CD4-positive, alpha-beta T cell treated with Interferon alpha-2 for 1 hour (primary cell): ENCODE measurements at regions not wholly inside any gene's neighbourhood (a gene's known extent, or its start where the extent isn't known, plus 50 kb on each side); places are given as distances from the start of the nearest gene placed in this dataset.
"Not testable (repeated sequence)": the region's sequence is repeated elsewhere in the genome, so short reads cannot be mapped to it uniquely, and the experiment has no call there.

ENCODE experiments used
- DNase-seq, 2 donors: peaks; one replicate each; pipeline ENCODE4 v3.0.0-alpha.2; 2020 to 2022

DNA sequence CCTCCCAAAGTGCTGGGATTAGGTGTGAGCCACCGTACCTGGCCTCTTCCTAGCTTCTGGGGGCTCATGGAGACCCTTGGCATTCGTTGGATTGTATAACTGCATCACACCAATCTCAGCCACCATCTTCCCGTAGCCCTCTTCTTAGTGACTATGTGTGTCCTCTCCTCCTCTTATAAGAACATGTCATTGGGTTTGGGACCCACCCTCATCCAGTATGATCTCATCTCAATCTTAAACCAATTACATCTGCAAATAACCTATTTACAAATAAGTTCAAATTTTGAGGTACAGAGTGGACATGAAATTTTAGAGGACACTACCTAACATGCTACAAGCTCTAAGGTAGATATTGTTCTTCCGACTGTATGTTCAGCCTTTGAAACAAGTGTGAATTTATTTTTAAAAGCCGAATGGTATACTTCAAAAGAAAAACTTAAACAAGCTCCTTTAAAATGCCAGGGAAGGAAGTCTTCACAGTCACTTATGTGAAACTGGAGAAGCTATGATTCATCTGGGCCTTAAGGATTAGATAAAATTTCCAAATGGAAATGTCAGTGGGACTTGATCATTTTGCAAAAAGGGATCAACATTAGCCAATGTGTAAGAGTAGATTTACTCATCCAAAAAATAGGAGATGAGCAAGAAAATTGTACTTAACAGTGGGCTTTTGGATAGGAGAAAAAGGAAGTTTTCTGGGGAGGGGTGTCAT lies 225.7 kb downstream of the MEX3B start:
- DNase-seq: no peak

DNA sequence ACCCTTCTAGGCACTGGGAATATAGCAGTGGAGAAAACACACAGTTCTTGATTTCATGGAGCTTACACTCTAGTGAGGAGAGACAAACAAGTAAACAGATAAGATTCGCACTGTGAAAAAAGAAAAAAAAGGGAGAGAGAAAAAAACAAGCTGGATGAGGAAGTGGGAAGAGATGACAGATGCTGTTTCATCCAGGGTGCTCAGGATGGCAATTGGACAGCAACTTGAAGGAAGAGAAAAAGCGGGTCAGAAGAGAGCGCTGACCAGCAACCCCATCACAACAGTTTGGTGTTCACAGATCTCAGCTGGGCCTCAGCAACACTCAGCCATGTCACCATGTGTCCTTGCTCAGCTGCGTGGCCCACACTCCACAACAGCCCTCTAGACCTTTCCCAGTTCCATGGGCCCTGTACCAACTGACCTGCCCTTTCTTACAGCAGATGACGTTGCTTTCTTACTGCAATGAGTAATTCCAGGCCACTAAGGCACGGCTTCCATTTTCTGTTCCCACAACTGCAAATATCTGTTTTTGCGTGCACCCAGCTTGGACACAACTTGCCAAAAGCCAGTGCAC lies 230.8 kb downstream of the MEX3B start:
- no peak for DNase-seq

DNA sequence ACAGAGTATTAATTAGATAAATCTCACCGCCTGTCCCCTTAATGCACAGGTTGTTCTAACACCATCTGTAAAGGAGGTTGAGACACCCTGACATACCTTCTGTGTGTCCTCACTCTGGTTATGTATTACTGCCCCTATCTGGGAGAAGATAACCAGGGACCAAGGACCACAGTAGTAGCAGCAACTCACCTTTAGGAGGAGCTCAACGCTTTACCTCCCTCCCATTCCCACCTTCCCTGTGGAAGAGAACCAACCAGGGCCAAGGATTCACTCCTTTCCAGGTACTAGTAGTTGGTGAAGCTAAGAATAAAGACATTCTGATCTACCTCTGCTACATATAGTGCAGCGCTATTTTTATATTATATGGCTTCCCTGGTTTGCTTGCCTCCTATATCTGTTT lies 232.6 kb downstream of the MEX3B start:
- DNase-seq: no peak

DNA sequence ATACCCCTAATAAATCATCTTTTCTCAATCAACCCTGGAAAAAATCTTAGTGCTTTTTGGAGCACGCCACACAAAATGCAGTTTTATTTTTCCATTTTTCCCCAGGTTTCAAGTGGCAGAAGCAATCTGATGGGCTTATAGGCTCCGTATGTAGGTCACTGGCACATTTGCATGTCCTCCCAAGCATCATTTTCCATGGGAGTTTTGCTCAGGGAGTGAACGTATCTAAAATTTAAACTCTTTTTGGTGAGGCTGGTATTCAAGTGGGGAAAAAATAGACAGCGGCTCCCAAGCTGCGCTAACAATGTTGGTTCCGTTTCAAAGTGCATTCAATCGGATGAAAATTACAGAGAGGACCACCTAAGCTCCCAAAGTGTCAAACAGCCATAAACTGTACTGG lies 233.4 kb downstream of the MEX3B start:
- DNase-seq: no peak

DNA sequence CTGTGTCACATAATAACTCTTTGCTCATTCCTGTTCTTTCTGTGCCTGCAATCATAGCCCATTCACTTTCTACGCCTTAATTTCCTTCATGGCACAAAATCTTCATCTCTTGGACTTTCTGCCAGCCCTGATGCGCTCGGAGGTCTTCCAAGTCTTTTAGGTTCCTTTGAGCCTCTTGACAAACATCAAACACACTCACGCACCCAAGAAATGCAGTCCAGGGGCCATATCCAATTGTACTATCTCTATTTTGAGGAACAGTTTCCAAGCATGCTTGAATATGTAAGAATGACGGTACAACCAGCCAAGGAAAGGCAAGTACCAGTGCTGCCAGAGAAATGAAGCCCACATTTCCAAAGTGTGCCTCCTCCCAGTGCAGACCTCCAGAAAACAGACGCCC lies 234.1 kb downstream of the MEX3B start:
- no peak for DNase-seq

DNA sequence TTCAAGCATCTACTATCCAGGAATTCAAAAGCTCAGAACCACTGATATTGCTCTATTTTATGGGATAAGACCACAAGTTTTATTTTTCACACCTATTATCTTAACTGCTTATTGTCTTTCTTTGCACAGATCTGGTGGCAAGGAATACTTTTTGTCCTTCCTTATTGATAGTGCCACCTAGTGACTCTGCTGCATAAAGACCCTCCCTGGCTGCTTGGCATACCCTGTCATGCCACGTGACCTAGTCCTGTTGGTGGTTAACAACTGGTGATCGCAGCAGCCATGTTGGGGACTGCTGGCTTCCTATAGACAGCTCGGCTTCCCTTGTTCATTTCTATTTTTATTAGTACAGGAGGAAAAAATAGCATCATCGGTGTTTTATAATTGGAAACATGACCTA lies 236.3 kb downstream of the MEX3B start:
- no peak for DNase-seq

DNA sequence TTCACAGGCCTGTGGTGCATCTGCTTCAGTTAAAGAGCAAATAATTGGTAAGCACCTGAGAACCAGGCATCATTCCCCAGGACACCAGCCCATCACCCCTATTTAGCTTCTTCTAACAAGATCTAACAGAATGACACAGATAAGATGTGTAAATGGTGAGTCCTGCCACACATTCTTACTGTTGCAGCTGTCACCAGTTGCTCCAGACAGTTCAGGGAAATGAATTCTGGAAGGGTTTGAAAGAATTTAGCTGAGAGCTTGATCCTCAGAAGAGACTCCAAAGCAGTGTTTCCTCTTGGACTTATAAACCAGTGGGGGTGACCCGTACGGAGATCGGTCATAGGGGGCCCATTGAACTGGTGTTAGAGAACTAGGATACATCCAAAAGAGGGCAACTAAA lies 238.0 kb downstream of the MEX3B start:
- no peak for DNase-seq

DNA sequence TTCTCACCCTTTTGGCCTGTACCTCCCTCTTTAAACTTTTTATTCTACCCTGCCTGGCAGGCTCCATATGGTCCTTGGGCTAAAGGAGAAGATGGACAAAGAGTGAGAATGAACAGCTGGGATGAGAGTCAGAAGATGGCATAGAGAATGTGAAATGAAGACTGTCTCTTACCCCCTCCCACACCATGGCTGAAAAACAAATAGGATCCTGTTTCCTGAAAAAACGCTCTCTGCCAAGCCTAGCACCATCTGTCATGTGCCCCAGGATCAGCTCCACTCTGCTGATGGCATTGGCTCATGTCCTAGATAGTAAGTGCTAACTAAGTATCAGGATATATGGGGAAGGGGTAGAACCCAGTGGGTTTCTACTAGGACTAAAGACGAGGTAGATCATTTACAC lies 238.6 kb downstream of the MEX3B start:
- DNase-seq: no peak

DNA sequence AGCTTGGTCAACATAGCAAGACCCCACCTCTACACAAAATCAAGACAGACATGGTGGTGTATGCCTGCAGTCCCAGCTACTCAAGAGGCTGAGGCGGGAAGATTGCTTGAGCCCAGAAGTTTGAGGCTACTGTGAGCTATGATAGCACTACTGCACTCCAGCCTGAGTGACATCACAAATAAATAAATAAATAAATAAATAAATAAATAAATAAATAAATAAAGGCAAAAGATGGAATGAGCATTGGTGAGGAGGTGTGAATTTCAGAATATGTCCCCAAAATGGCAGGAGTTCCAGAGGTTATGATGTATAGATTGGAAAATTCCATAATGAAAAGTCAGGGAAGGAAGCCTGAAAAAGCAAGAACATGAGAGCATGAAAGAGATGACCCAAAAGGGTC lies 249.9 kb downstream of the MEX3B start:
- no peak for DNase-seq

DNA sequence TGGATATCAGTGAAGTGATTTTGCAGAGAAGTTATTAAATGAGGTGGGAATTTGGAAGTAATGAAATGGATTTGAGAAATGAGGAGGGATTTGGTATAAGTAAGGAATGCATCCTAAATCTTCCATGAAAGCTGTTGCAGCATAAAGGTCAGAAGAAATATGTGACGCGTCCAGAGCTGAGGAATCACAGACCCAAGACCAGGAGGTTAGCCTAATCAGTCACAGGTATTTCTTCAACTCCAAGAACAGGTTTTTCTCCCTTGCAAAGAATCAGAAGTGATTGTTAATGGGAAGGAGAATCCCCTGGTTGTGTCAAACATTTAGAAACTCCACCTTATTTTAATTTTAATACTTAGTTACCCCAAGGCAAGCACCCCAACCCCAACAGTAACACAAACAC lies 253.2 kb downstream of the MEX3B start:
- DNase-seq: no peak

DNA sequence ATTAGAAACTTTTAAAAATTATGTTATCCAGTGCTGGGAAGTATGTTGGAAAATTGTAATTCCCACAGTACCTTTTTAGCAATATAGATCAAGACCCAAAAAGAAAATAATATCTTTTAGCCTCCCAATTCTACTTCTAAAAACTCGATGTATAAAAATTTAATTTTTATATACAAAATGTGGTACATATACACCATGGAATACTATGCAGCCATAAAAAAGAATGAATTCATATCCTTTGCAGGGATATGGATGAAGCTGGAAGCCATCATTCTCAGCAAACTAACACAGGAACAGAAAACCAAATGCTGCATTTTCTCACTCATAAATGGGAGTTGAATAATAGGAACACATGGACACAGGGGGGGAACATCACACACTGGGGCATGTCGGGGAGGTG lies 254.5 kb downstream of the MEX3B start:
- DNase-seq: not testable (repeated sequence)

DNA sequence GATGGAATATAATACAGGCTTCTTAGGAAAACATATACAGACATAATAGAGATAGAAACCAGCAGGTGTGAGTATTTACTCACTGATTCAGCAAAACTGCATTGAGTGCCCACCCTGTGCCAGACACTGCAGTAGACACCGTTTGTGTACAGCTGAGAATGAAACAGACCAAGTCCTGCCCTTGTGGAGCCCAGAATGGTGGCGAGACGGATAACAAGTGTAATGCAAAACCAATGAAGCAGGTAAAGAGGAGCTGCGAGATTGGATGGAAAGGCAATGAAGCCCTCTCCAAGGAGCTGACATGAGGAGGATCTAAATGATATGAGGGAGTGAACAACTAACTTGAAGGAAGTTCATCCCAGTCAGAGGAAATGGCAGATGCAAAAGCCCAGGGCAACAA lies 256.4 kb downstream of the MEX3B start:
- DNase-seq: no peak

DNA sequence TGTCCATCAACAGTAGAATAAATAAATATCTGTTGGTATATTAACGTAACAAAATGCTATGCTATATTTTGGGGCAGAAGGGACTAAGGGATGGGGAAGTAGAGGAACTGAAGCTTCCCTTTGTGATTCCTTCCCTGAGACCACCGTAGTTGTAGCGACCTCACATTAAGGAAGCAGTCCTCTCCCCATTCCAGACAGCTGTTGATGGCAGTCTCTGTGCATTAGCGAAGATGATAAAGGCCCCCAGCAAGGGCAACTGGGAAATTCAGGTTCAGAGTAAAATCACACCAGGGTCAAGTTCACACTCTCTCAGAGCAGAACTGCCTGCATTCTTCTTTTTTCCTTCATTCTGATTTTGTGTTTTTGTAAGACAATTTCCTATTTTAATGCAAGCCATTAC lies 259.0 kb downstream of the MEX3B start:
- DNase-seq: no peak

DNA sequence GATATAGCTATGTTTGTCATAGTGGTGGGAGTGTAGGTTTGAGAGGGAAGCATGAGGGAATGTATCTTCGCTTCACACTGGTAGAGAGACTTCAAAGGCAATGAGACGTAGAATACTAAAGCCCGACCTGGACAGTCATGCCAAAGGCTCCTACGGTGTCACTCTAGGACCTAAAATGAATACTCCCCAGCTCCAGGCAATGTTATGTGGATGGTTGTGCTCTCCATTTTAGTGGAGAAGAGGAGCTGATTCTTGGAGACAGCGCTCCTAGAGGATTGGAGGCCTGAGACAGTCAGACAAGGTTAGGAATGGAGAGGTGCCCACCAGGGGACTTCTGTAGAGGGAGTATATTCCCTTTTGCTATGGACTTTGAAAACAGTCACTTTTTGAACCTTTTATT lies 260.1 kb downstream of the MEX3B start:
- no peak for DNase-seq

DNA sequence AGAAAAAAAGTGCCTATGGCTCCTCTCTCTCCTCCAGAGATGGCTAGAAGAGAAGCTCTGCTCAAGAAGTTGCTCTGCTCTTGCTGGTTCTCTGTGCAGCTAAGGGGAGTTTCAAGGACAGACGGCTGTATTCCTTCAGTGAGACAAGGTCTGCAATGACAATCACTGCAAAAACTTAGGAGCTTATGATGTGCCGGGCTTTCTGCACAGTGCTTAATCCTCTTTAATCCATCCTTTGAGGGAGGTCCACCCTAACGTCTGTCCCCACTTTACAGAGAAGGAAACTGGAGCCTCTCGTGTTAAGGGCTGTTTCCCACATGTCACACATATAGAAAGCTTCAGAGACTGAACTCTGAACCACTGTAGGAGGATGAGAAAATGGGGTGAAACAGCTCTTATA lies 260.6 kb downstream of the MEX3B start:
- DNase-seq: no peak

DNA sequence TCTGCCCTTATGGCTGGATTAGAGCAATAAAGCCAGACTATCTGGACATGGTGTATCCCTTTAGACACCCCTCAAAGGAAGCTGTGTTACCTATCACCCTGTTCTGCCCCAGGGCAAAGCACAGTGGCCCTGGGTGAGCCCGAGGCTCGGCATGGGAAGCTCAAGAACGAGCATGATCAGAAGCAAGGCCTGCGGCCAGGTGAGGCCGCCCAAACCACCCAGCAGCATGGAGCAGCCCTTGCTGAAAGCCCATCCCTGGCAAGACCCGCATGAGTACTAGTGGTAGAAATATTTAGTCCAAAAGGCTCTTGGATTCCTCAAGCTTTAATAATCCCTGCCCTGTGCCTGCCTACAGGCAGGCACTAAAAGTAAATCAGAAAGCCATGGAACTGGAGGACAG lies 261.1 kb downstream of the MEX3B start:
- DNase-seq: no peak

DNA sequence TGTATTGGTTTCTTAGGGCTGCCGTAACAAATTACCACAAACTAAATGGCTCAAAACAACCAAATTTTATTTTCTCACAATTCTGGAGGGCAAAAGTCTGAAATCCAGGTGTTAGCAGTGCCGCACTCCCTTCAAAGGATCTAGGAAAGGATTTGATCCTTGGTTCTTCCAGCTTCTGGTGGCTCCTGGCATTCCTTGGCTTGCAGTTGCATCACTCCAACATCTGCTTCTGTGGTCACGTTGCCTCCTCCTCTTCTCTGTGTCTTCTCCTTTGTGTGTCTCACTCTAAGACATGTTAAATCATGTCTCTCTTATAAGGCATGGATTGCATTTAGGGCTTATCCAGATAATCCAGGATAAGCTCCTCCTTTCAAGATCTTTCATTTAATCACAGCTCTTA lies 262.2 kb downstream of the MEX3B start:
- no peak for DNase-seq

DNA sequence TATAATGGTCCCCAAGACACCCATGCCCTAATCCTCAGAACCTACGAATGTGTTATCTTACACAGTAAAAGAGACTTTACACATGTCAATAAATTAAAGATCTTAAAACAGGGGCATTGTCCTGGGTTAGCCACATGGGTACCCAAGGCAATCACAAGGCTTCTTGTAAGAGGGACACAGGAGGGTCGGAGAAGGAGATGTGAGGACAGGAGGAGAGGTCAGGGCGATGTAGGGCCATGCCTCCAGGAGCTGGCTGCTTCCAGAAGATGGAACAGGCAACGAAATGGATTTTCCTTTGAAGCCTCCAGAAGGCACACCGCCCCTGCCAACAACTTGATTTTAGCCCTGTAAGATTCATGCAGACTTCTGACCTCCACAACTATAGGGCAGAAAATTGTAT lies 262.7 kb downstream of the MEX3B start:
- no peak for DNase-seq

DNA sequence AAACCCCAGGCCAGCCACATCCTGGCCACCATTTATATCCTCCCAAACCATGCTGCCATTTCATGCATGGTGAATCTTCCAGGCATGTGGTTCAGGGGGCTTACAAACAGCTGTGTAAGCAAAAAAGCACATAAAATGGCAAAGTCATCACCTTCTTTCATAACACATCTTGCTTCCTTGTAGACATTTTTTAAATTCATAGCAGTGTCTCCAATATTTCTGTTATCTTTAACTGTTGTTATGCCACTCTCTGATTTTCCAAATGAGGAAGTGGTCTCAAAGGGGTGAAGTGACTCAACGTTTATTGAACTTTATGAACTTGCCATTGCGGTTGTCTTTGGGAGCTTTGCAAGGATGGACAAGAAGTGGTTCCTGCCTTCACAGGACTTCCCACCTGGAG lies 264.4 kb downstream of the MEX3B start:
- no peak for DNase-seq

DNA sequence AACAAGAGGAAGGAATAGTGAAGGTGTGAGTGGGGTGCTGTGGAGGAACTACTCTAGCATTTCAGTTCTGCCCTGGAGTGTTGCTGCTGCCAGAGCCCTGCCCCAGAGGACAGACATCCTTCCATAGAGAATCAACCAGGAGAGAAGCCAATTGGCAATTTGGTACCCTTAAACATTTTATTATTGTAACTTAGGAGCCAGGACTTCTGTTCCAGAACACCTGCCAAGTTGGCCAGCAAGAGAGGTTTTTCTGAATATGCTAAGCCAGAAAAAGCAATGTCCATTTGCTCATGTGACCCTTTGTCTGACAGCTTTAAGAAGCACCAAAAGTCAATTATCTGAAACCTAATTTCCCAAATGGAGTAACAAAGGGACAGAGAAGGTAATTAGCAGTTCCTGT lies 264.9 kb downstream of the MEX3B start:
- DNase-seq: no peak

DNA sequence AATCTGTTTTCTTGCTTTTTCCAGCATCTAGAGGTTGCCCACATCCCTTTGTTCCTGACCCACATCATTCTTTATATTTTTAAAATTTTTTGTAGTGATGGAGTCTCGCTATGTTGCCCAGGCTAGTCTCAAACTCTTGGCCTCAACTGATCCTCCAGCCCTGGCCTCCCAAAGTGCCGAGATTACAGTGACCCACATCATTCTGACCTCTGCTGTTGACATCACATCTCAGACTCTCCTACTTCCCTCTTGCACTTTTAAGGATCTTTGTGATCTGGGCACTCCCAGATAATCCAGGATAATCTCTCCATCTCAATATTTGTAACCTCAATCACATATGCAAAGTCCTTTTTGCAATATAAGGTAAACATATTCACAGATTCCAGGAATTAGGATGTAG lies 266.6 kb downstream of the MEX3B start:
- DNase-seq: no peak

DNA sequence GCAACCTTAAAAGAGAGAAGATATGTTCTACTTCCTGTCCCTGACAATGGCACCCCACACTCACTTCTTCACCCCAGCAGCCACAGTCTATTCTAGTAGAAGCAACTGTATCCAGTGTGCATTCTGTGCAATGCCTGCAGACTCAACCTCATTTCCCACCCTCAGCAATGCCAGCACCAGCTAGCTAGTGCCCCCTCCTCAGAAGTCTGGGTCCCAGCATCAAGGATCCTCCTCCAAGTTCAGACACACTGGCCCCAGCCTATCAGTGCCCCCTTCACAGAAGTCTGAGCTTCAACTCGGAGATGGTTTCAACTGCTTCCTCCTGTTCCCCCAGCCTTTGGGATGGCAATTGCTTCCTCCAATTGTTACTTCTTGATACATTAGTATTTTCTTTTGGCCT lies 268.3 kb downstream of the MEX3B start:
- DNase-seq: no peak

DNA sequence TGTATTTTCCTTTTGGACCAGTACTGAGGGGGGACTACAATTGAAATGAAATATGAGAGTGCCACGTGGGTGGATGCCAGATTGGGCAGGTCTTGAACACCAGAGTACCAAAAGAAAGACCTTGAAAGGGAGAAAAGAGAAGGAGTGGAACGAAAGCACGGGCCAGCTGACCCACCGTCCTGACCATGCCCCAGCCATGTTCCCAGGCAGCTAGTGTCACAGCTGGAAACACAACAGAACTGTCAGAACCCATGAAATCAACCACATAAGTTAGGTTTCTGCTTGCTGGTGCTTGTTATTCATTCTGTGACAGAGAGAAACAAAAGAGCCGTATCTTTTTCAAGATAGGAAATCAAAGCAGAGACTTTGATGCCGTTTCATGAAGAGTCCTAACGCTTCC lies 268.8 kb downstream of the MEX3B start:
- DNase-seq: no peak

DNA sequence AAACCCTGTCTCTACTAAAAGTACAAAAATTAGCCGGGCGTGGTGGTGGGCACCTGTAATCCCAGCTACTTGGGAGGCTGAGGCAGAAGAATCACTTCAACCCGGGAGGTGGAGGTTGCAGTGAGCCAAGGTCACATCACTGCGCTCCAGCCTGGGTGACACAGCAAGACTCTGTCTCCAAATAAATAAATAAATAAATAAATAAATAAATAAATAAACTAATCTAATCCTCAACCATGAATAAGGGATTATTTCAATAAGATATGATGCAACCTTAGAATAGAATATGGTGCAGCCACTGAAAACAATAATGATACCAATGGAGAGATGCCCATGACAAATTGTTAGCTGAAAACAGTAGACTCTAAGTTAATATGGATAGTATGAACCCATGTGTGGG lies 270.0 kb downstream of the MEX3B start:
- DNase-seq: not testable (repeated sequence)

DNA sequence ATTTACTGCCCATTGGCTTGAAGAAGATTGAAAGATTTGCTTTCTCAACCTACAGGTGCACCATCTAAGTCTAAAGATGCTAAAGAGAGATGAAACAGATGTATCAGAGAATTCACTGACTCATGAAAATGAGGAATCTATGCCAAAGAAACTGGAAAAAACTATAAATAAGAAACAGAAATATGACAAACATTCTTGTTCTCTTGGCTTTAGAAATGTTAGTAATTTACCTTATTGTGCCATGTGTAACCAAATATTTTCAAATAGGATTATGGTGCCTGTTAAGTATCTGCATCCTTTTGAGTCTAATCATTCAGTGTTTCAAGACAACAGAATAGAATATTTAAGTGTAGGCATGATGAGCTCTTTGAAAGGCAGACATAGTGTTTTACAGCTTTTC lies 271.5 kb downstream of the MEX3B start:
- no peak for DNase-seq
